Coronary artery (tissue), 2 donors: ENCODE measurements at regions not wholly inside any gene's neighbourhood (a gene's known extent, or its start where the extent isn't known, plus 50 kb on each side); places are given as distances from the start of the nearest gene placed in this dataset.
A peak's percentile ranks its signal among the peaks of the same experiment; 100 is the strongest.

ENCODE experiments used
- DNase-seq: peaks from one replicate; pipeline ENCODE4 v3.0.0-alpha.2; 2017; ENCODE audit warnings: low spot score
- H3K27ac ChIP-seq, 2 donors: fragments of 200-600 bp; sonication (generic); one replicate each; pipeline ENCODE4 v1.5.1; 2016 to 2019
- H3K4me3 ChIP-seq: fragments of 200-600 bp; sonication (generic); 2 replicates; pipeline ENCODE4 v1.5.1; 2016; ENCODE audit warnings: mild to moderate bottlenecking, moderate library complexity
- CTCF ChIP-seq: fragments of 200-600 bp; sonication (generic); IDR thresholded peaks from one replicate; pipeline ENCODE4 v1.5.1; 2019; ENCODE audit warnings: antibody characterized with exemption

- H3K27ac ChIP-seq = no peak overlapping the region
- no peak overlapping the region for H3K4me3 ChIP-seq
- TF ChIP-seq CTCF = no peak
- DNase-seq = no peak
These were observed 133.8 kb upstream of the PFKP start for GRCh38 chr10:2933519-2933918.

- DNase-seq = no peak
- TF ChIP-seq CTCF = no peak
- H3K27ac ChIP-seq = no peak overlapping the region
- no peak overlapping the region for H3K4me3 ChIP-seq
These were observed 134.3 kb upstream of the PFKP start for GRCh38 chr10:2933071-2933470.

- TF ChIP-seq CTCF = no peak
These were observed 137.7 kb upstream of the PFKP start for GRCh38 chr10:2929480-2930258.

GRCh38 chr10:2927958-2928840 is 139.1 kb upstream of the PFKP start:
- Histone ChIP-seq H3K27ac (no peak overlapping the region), H3K4me3 (no peak overlapping the region)
- no peak for DNase-seq
- TF ChIP-seq CTCF = peak; percentile 47

More at GRCh38 chr10:2929480-2930258, 137.7 kb upstream of the PFKP start:
- DNase-seq = no peak
- Histone ChIP-seq H3K27ac (no peak overlapping the region), H3K4me3 (no peak overlapping the region)

GRCh38 chr10:2926918-2927660 is 140.3 kb upstream of the PFKP start:
- H3K4me3 ChIP-seq = no peak overlapping the region
- no peak overlapping the region for H3K27ac ChIP-seq
- TF ChIP-seq CTCF = no peak
- DNase-seq = no peak

GRCh38 chr10:2925631-2926030 is 141.7 kb upstream of the PFKP start:
- H3K27ac ChIP-seq = no peak overlapping the region
- no peak for TF ChIP-seq CTCF
- H3K4me3 ChIP-seq = no peak overlapping the region
- DNase-seq = no peak
